Activated CD8-positive, alpha-beta memory T cell treated with anti-CD3 and anti-CD28 coated beads, Interleukin-2, amount 50 U/mL, for 24 hours (primary cell): ENCODE measurements at regions not wholly inside any gene's neighbourhood (a gene's known extent, or its start where the extent isn't known, plus 50 kb on each side); places are given as distances from the start of the nearest gene placed in this dataset.

Experiments used
- DNase-seq: peaks from one replicate; pipeline ENCODE4 v3.0.0-alpha.2; 2020; ENCODE audit errors: extremely low read depth

- no peak for DNase-seq
Measured at GRCh38 chr6:119658917-119659316, 309.4 kb upstream of the MAN1A1 start.

GRCh38 chr6:119655124-119655523, 305.6 kb upstream of the MAN1A1 start:
- DNase-seq: no peak

GRCh38 chr6:119653329-119653728, 303.8 kb upstream of the MAN1A1 start:
- no peak for DNase-seq

DNA sequence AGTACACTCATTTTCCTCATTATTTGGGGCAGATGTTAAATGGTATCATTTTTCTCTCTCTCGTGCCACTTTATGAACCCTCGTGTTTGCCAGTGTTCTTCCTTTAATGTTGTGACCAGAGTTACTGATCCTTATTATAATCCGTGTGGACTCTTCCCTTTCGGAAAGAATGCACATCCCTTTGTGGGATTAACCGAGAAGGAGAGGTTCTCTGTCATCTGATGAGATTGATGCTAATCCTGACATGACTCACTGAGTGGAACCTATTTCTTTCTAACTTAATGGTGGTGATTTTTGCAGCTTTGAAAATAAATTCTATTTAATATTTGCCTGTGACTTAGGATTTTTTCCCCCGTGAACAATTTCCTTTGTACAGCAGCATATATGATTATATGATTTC, 300.0 kb upstream of the MAN1A1 start:
- DNase-seq: no peak

DNA sequence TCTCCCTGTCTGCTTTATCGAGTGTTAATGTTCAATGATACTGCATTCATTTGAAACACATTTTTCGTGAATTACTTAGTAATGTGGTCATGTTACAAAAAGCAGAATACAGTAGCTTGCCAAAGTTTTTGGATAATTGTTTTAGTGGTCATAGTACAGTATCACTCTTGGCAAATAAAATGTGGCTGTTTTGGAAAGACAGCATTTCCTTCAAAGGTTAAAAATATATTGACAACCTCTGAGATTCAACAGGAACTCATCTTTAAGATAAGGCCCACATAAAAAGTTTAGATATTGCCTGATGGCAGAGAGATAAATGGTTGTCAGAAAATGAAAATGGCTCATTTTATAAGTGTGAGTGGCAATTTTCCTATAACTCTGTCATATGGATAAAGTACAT, 297.7 kb upstream of the MAN1A1 start:
- no peak for DNase-seq

- DNase-seq: no peak
Measured at GRCh38 chr6:119643876-119644275, 294.3 kb upstream of the MAN1A1 start.

DNA sequence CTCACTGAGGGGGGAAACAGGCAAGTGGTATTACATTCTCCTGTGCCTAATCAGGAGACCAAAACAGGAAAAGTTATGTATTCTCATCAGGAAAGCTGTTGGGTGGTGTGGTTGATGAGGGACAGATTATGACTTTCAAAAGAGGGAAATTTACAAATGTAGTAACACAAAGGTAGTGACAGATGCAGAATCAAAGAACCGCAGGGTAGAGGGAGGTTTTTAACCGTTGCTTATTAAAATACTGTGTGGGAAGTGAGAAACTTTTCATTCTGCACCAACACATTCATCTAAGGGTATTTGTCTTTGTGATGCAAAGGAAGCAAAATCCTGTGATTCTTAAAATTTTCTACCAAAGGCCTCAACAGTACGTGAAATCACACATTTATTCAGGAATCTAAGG, 288.2 kb upstream of the MAN1A1 start:
- no peak for DNase-seq

DNA sequence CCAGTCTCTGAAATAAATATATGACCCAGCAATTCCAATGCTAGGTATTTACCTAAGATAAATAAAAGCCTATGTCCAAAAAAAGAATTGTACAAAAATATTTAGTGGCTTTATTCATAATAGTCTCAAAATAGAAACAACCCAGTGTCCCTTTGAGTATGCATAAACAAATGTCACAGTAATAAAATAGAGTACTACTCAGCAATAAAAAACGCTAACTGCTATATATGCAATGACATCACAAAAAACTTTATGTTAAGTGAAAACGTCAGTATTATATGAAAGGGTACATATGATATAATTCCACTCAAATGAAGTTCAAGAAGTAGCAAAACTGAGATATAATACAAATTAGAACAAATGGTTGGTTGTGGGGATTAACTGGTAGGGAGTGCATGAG, 286.5 kb upstream of the MAN1A1 start:
- no peak for DNase-seq

DNA sequence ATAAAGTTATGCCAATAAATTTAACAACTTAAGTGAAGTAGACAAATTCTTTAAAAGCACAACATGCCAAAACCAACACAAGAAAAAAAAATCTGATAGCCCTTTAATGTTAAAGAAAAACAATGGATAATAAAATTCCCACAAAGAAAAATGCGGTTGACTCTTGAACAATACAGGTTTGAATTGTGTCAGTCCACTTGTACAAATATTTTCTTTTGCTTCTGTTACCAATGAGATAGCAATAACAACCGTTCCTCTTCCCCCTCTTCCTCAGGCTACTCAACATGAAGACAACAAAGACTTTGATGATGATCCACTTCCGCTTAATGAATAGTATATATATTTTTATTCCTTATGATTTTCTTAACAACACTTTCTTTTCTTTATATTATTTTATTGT, 283.9 kb upstream of the MAN1A1 start:
- DNase-seq: no peak

DNA sequence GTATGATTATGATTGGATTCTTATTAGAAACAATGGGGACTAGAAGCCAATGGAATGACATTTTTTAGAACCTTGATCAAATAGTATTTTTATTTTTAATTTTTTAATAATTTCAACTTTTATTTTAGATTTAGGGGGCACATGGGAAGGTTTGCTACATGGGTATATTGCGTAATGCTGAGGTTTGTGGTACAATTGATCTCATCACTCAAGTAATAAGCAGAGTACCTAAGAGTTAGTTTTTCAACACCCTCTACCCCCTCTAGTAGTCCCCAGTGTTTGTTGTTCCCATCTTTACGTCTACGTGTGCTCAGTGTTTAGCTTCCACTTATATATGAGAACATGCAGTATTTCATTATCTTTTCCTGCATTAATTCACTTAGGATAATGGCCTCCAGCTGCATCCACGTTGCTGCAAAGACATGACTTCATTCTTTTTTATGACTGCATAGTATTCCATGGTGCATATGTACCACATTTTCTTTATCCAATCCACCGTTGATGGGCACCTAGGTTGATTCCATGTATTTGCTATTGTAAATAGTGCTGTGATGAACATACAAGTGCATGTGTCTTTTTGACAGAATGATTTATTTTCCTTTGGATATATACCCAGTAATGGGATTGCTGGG, 281.1 kb upstream of the MAN1A1 start:
- DNase-seq: no peak

DNA sequence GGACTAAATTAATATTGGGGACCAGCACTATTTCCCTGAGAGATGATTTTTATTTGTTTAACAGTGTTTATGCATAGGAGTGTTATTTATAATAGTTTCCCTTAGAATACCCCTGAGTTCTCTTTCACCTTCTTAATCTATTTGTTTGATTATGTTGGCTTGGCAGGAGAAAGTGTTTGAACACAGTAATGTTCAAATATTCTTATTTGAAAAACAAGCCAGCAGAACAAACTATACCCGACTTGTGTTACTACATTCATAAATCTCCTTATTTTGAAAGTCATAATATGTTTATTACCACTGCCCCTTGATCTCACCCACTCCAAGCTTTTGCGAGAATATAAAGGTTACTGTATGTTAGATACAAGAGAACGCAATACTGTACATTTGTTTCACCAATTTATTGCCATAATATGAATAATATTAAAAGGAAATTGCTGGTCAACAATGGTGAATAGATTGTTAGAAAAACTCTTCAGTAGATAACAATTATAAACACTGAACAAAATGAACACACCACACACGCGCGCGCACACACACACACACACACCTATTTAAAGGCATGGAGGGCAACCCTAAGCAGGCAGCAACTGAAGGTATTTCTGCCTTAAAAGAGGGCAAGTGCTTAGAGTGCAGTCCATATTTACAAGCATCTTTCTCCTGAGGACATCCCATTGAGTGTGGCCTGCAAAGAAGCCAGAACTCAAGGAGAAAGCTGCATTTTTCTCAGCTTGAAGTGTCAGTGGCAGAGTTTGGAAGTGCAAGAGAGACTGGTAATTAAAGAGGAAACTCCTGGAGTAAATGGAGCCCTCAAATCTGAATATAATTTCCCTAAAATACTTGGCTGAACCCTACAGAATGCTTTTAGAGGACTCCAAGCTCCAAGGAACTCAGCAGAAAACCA, 279.4 kb upstream of the MAN1A1 start:
- no peak for DNase-seq

DNA sequence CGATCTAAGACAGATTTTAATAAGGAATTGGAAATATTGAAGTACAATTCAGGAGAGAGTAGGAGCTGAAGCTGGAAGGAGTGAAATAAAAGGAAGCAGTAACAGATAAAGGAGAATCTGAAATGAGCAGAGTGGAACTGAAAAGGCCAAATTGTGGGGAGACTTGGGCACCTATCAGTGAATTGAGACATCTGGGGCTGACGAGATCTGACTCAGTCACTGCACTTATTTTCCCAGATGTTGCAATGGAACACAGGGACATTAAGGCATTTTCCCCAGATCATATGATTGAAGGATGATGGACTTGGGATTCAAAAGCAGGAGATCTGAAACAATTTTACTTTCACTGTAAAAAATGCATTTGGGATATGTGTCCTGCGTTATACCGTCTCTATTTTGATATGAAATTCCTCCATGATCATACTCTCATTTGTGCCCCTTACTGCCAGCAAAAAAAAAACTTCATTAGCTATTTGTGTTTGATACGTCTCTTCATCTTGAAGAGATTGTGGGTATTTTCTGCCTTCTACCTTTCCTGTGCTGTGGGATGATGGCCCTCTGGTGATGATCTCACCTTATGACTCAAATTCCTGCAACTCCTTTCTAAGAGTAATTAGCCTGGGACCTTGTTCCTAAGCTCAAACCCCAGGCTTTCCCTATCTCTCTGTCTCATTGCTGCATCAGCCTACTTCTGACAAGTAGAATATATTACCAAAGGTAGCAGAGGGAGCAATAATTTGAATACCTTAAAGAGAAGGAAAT, 278.5 kb upstream of the MAN1A1 start:
- DNase-seq: no peak

GRCh38 chr6:119626884-119627619, 277.5 kb upstream of the MAN1A1 start:
- no peak for DNase-seq

DNA sequence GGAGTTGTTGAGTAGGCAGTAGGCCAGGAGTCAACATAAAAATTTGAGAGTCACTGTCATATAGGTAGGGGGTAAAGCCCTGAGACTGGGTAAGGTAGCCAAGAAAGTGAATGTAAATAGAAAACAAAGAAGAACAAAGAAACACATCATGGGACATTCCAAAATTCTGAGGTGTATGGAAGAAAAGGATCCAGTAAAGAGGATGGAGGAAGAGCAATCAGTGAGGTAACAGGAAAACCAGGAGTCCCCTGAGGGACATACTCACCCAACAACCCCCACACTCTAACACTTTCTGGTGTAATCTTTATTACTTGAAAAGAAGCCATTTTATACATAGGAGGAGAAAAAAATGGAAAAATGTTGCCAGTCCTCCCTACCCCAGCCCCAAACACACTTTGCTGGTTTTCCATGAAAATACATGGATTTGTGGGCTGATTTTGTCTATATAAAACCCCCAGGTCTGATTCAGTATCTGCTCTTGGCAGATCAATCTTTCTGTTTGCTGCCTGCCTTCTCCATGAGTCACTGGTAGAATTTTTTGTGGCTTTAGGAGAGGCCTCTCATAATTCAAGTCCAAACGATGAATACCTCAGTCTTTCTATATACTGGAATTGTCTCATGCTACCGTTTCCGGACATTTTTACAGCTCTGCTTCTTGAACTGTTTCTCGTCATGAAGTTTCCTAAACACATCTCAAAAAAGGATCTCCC, 271.4 kb upstream of the MAN1A1 start:
- no peak for DNase-seq

DNA sequence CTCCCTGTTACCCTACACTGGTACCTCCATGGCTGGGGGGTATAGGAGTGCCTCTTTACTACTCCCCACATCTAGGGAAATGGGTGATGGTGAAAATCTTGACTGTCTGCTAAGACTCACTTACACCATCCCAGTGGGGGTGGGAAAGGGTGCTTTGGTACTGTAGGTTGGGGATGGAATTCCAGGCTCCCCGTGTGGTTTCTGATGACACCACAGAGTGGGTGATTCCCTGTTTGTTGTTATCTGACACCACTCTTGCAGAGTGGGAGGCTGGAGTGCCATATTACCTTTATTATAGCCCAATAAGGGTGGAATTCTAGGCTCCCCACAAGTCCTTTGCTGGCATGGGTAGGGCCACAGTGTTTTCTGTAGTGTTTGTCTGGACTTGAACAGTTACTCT, 264.6 kb upstream of the MAN1A1 start:
- no peak for DNase-seq

- DNase-seq: no peak
Measured at GRCh38 chr6:119612911-119613381, 263.4 kb upstream of the MAN1A1 start.

- no peak for DNase-seq
Measured at GRCh38 chr6:119612176-119612891, 262.8 kb upstream of the MAN1A1 start.

- no peak for DNase-seq
Measured at GRCh38 chr6:119610754-119611153, 261.2 kb upstream of the MAN1A1 start.

DNA sequence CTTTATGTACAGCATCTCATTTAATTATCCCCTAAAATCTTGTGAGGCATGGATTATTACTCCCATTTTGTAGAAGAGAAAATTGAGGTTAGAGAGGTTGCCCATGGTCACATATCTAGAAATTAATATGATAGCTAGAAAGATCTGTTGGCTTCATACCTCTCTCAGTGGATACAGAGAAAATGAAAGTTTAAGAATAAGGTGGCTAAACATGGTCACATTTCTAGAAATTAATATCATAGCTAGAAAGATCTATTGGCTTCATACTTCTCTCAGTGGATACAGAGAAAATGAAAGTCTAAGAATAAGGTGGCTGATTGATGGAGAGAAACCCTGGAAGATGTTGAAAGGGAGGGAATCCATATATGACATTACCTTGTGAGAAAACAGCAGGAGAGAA, 260.7 kb upstream of the MAN1A1 start:
- DNase-seq: no peak

GRCh38 chr6:119609865-119610264, 260.3 kb upstream of the MAN1A1 start:
- DNase-seq: no peak

DNA sequence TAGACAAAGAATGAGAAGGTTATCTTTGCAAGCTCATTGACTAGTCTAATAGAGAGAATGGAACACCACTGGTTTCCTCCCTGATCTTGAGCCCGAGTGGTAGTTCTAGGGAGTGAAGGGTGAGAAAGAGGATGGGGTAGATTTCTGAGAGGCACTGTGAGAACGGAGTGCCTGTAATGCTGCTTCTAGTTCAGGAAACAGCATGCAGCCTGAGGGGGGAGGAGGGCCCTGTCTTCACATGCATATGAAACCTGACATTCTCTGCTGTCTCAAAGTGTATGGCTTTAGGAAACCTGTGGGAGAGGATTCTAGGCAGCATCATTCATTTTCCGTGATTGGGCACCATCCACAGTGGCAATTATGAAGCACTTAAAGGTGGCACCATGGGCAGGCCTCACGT, 259.4 kb upstream of the MAN1A1 start:
- no peak for DNase-seq
